Smooth muscle cell (in vitro differentiated cells): ENCODE measurements at regions not wholly inside any gene's neighbourhood (a gene's known extent, or its start where the extent isn't known, plus 50 kb on each side); places are given as distances from the start of the nearest gene placed in this dataset.

ENCODE experiments used
- DNase-seq: peaks from one replicate; lab custom pipeline; 2025; ENCODE audit not compliant: unreplicated experiment; lab: John Stamatoyannopoulos, UW
- H2AFZ ChIP-seq: fragments of 200-600 bp; sonication (generic); 2 replicates; pipeline ENCODE4 v1.6.0; 2016; ENCODE audit warnings: antibody characterized with exemption, low read depth, mild to moderate bottlenecking
- H3F3A ChIP-seq: fragments of 200-600 bp; sonication (generic); 2 replicates; pipeline ENCODE4 v1.6.0; 2017; ENCODE audit warnings: antibody characterized with exemption, low read depth
- H3K27ac ChIP-seq: fragments of 200-600 bp; sonication (generic); 2 replicates; pipeline ENCODE4 v1.5.1; 2016; ENCODE audit warnings: low read depth, mild to moderate bottlenecking
- H3K27me3 ChIP-seq: fragments of 200-600 bp; sonication (generic); 2 replicates; pipeline ENCODE4 v1.6.1; 2016; ENCODE audit warnings: low read depth, mild to moderate bottlenecking
- H3K36me3 ChIP-seq: fragments of 200-600 bp; sonication (generic); 2 replicates; pipeline ENCODE4 v1.5.1; 2016; ENCODE audit warnings: low read depth
- H3K4me1 ChIP-seq: fragments of 200-600 bp; sonication (generic); 2 replicates; pipeline ENCODE4 v1.5.1; 2016; ENCODE audit warnings: low read depth
- H3K4me2 ChIP-seq: fragments of 200-600 bp; sonication (generic); 2 replicates; pipeline ENCODE4 v1.6.0; 2016; ENCODE audit warnings: mild to moderate bottlenecking
- H3K4me3 ChIP-seq: fragments of 200-600 bp; sonication (generic); 2 replicates; pipeline ENCODE4 v1.5.1; 2016; ENCODE audit warnings: mild to moderate bottlenecking
- H3K79me2 ChIP-seq: fragments of 200-600 bp; sonication (generic); 2 replicates; pipeline ENCODE4 v1.6.0; 2016; ENCODE audit warnings: low read depth, mild to moderate bottlenecking
- H3K9ac ChIP-seq: fragments of 200-600 bp; sonication (generic); 2 replicates; pipeline ENCODE4 v1.6.0; 2016; ENCODE audit warnings: low read depth
- H3K9me3 ChIP-seq: fragments of 200-600 bp; sonication (generic); replicated peaks from 2 replicates; pipeline ENCODE4 v1.5.1; 2016; ENCODE audit warnings: low read depth
- H4K20me1 ChIP-seq: fragments of 200-600 bp; sonication (generic); 2 replicates; pipeline ENCODE4 v1.6.0; 2016; ENCODE audit warnings: low read depth
- CTCF ChIP-seq: fragments of 200-600 bp; sonication (generic); IDR thresholded peaks from 2 replicates; pipeline ENCODE4 v1.5.1; 2017; ENCODE audit warnings: borderline replicate concordance, mild to moderate bottlenecking, antibody characterized with exemption; ENCODE audit not compliant: insufficient read depth, poor library complexity, severe bottlenecking
- WGBS: methylation state at CpG from one replicate; pipeline ENCODE4 v1.1.7; 2016; ENCODE audit warnings: low lambda C conversion rate; 5-methylcytosine and 5-hydroxymethylcytosine counted together

- H3K4me3 ChIP-seq: no peak overlapping the region
- H3K9me3 ChIP-seq: no peaks in the 10 kb centered on the region
- no peaks in the 10 kb centered on the region for H3K79me2 ChIP-seq
- H3F3A ChIP-seq: no peaks in the 10 kb centered on the region
- DNase-seq: no peak
- no peaks in the 10 kb centered on the region for H3K36me3 ChIP-seq
- no peak overlapping the region for H3K27ac ChIP-seq
- no peaks in the 10 kb centered on the region for H3K4me1 ChIP-seq
- H3K9ac ChIP-seq: no peak overlapping the region
- H4K20me1 ChIP-seq: no peaks in the 10 kb centered on the region
- 81% methylated on average over 6 of the region's 6 CpGs for WGBS
- H3K27me3 ChIP-seq: no peaks in the 10 kb centered on the region
- H2AFZ ChIP-seq: peak overlapping the region; percentile 43
- no peak for TF ChIP-seq CTCF
- no peak overlapping the region for H3K4me2 ChIP-seq
Measured at GRCh38 chr7:119270644-119271043, 1002.3 kb upstream of the KCND2 start.

- H3K27ac ChIP-seq: no peak overlapping the region
- no peaks in the 10 kb centered on the region for H3K36me3 ChIP-seq
- no peak overlapping the region for H3K9ac ChIP-seq
- H3K9me3 ChIP-seq: no peaks in the 10 kb centered on the region
- H3F3A ChIP-seq: no peaks in the 10 kb centered on the region
- H3K4me2 ChIP-seq: no peak overlapping the region
- H4K20me1 ChIP-seq: no peaks in the 10 kb centered on the region
- DNase-seq: no peak
- no peak for TF ChIP-seq CTCF
- no peaks in the 10 kb centered on the region for H3K27me3 ChIP-seq
- H2AFZ ChIP-seq: no peak overlapping the region
- H3K4me1 ChIP-seq: no peaks in the 10 kb centered on the region
- 74% methylated on average over 9 of the region's 9 CpGs for WGBS
- H3K4me3 ChIP-seq: no peak overlapping the region
- no peaks in the 10 kb centered on the region for H3K79me2 ChIP-seq
Measured at GRCh38 chr7:119271147-119271779, 1001.7 kb upstream of the KCND2 start.

GRCh38 chr7:119281181-119281846 is 991.7 kb upstream of the KCND2 start:
- no peak overlapping the region for H3K27ac ChIP-seq
- DNase-seq: no peak
- H3F3A ChIP-seq: no peaks in the 10 kb centered on the region
- H3K27me3 ChIP-seq: peaks cover 14% of the 10 kb centered on the region
- 77% methylated on average over 1 of the region's 1 CpG for WGBS
- H4K20me1 ChIP-seq: no peaks in the 10 kb centered on the region
- H3K79me2 ChIP-seq: no peaks in the 10 kb centered on the region
- no peak for TF ChIP-seq CTCF
- no peak overlapping the region for H3K4me3 ChIP-seq
- H3K4me1 ChIP-seq: no peaks in the 10 kb centered on the region
- H3K4me2 ChIP-seq: no peak overlapping the region
- no peak overlapping the region for H3K9ac ChIP-seq
- no peaks in the 10 kb centered on the region for H3K36me3 ChIP-seq
- no peak overlapping the region for H2AFZ ChIP-seq
- H3K9me3 ChIP-seq: no peaks in the 10 kb centered on the region

- WGBS: 98% methylated on average over 3 of the region's 3 CpGs
- Histone ChIP-seq H3K9ac (no peak overlapping the region), H3K4me3 (no peak overlapping the region), H4K20me1 (no peaks in the 10 kb centered on the region), H3K4me2 (no peak overlapping the region), H3K79me2 (no peaks in the 10 kb centered on the region), H3K4me1 (no peaks in the 10 kb centered on the region), H3K27ac (no peak overlapping the region), H3K9me3 (no peaks in the 10 kb centered on the region), H3K27me3 (peaks cover 6% of the 10 kb centered on the region), H3K36me3 (no peaks in the 10 kb centered on the region), H2AFZ (no peak overlapping the region), H3F3A (no peaks in the 10 kb centered on the region)
- no peak for DNase-seq
- TF ChIP-seq CTCF: no peak
Measured at GRCh38 chr7:119283353-119283752, 989.6 kb upstream of the KCND2 start.
